DND-41 (cell line): ENCODE measurements at regions not wholly inside any gene's neighbourhood (a gene's known extent, or its start where the extent isn't known, plus 50 kb on each side); places are given as distances from the start of the nearest gene placed in this dataset.

ENCODE experiments used
- ATAC-seq: fragments of 200-7000 bp; cut with Tn5 transposase; 3 replicates; pipeline ENCODE4 v1.9.1; 2021; ENCODE audit warnings: low read depth; ENCODE audit not compliant: insufficient read depth
- DNase-seq: peaks from one replicate; pipeline ENCODE4 v3.0.0-alpha.2; 2020
- H2AFZ ChIP-seq: 2 replicates; pipeline ENCODE4 v1.6.0; 2012; ENCODE audit warnings: low read depth, low read length
- H3K27ac ChIP-seq: 2 replicates; pipeline ENCODE4 v1.5.1; 2012; ENCODE audit warnings: low read length, inconsistent platforms
- H3K27me3 ChIP-seq: fragments of 200-600 bp; sonication (generic); 2 replicates; pipeline ENCODE4 v1.6.0; 2012; ENCODE audit warnings: low read length, mild to moderate bottlenecking, inconsistent platforms; ENCODE audit not compliant: insufficient read depth, poor library complexity
- H3K36me3 ChIP-seq: 2 replicates; pipeline ENCODE4 v1.5.1; 2012; ENCODE audit warnings: low read length, inconsistent platforms; ENCODE audit not compliant: insufficient read depth
- H3K4me1 ChIP-seq: 2 replicates; pipeline ENCODE4 v1.5.1; 2012; ENCODE audit warnings: mild to moderate bottlenecking, low read length; ENCODE audit not compliant: insufficient read depth
- H3K4me2 ChIP-seq: 2 replicates; pipeline ENCODE4 v1.6.0; 2012; ENCODE audit warnings: mild to moderate bottlenecking, moderate library complexity, low read length, inconsistent platforms; ENCODE audit not compliant: insufficient read depth
- H3K4me3 ChIP-seq, 2 experiments: fragments of 200-600 bp in 1 of 2; shearing (Covaris generic) in 1 of 2; 2 replicates each; pipeline ENCODE4 v1.5.1; 2012 to 2016; ENCODE audit warnings: inconsistent platforms in 2 of 2, low read length in 2 of 2, mild to moderate bottlenecking in 2 of 2, low read depth in 1 of 2, moderate library complexity in 1 of 2
- H3K79me2 ChIP-seq: 2 replicates; pipeline ENCODE4 v1.6.0; 2012; ENCODE audit warnings: low read length, inconsistent platforms; ENCODE audit not compliant: insufficient read depth
- H3K9ac ChIP-seq: 2 replicates; pipeline ENCODE4 v1.6.0; 2012; ENCODE audit warnings: low read depth, mild to moderate bottlenecking, inconsistent platforms, low read length, moderate library complexity
- H3K9me3 ChIP-seq: 2 replicates; pipeline ENCODE4 v1.5.1; 2012; ENCODE audit warnings: low read length, moderate library complexity, mild to moderate bottlenecking, inconsistent platforms; ENCODE audit not compliant: insufficient read depth, severe bottlenecking
- H4K20me1 ChIP-seq: 2 replicates; pipeline ENCODE4 v1.6.0; 2012; ENCODE audit warnings: low read length; ENCODE audit not compliant: insufficient read depth
- EZH2 ChIP-seq: IDR thresholded peaks from 3 replicates; pipeline ENCODE4 v1.6.1; 2012; ENCODE audit warnings: borderline replicate concordance, low read depth, mild to moderate bottlenecking, moderate library complexity, low read length, inconsistent platforms; ENCODE audit not compliant: severe bottlenecking
- TF ChIP-seq, protein P1 (sequence below): IDR thresholded peaks from 2 replicates; pipeline ENCODE4 v1.5.1; 2012; ENCODE audit warnings: borderline replicate concordance, low read length, moderate library complexity, mild to moderate bottlenecking; ENCODE audit not compliant: poor library complexity, severe bottlenecking; ENCODE audit errors: extremely low read depth

DNA sequence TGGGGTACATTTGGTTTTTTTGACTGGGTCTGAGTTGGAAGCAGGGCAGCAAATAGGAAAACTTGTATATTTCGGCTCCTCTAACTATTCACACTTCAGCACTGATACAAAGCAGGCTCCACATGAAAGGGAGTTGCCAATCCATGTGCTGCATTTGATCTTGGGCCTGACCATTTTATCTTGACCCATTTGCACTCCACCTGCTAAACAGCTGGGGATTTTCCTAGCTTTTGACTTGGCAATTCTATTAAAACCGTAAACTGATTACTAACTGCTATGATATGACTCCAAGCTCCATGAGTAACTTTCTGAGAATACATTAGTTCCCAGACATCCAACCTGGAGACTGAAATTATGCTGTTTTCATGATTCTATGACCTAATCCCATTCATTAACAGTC, 797.1 kb downstream of the BCL11B start:
- H3K4me2 ChIP-seq = no peak overlapping the region
- no peaks in the 10 kb centered on the region for H4K20me1 ChIP-seq
- no peaks in the 10 kb centered on the region for H3K79me2 ChIP-seq
- no peak overlapping the region for H2AFZ ChIP-seq
- H3K4me3 ChIP-seq = no peak overlapping the region
- no peaks in the 10 kb centered on the region for H3K9me3 ChIP-seq
- no peaks in the 10 kb centered on the region for H3K4me1 ChIP-seq
- no peak overlapping the region for H3K9ac ChIP-seq
- no peak overlapping the region for H3K27ac ChIP-seq
- no peak for DNase-seq
- ATAC-seq = no peak
- no peaks in the 10 kb centered on the region for H3K36me3 ChIP-seq
- TF ChIP-seq EZH2 = no peak
- TF ChIP-seq, protein P1, sequence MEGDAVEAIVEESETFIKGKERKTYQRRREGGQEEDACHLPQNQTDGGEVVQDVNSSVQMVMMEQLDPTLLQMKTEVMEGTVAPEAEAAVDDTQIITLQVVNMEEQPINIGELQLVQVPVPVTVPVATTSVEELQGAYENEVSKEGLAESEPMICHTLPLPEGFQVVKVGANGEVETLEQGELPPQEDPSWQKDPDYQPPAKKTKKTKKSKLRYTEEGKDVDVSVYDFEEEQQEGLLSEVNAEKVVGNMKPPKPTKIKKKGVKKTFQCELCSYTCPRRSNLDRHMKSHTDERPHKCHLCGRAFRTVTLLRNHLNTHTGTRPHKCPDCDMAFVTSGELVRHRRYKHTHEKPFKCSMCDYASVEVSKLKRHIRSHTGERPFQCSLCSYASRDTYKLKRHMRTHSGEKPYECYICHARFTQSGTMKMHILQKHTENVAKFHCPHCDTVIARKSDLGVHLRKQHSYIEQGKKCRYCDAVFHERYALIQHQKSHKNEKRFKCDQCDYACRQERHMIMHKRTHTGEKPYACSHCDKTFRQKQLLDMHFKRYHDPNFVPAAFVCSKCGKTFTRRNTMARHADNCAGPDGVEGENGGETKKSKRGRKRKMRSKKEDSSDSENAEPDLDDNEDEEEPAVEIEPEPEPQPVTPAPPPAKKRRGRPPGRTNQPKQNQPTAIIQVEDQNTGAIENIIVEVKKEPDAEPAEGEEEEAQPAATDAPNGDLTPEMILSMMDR = no peak
- no peaks in the 10 kb centered on the region for H3K27me3 ChIP-seq

DNA sequence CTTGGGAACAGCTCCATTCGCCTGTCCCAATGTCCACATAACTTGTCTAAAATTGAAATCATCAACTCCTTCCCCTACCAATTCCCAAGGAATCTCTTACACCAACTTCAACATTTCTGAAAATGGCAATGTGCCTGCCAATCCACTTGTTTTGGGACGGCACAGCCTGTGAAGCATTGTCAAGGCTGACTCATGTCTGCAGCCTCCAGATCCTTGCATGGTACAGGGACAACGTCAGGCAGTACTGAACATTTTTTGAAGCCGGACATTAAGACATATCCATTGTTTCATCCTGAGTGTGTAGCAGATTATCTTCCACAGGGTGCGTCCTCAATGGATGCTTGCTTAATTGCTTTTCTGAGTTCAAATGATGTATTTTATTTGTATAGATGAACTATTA, 794.1 kb downstream of the BCL11B start:
- ATAC-seq (no peak), DNase-seq (no peak)
- TF ChIP-seq, protein P1 = no peak
- TF ChIP-seq EZH2 = no peak
- Histone ChIP-seq H3K79me2 (no peaks in the 10 kb centered on the region), H4K20me1 (no peaks in the 10 kb centered on the region), H3K9ac (no peak overlapping the region), H3K9me3 (no peaks in the 10 kb centered on the region), H3K4me1 (no peaks in the 10 kb centered on the region), H3K4me3 (no peak overlapping the region), H3K27ac (no peak overlapping the region), H2AFZ (no peak overlapping the region), H3K4me2 (no peak overlapping the region), H3K27me3 (no peaks in the 10 kb centered on the region), H3K36me3 (no peaks in the 10 kb centered on the region)

DNA sequence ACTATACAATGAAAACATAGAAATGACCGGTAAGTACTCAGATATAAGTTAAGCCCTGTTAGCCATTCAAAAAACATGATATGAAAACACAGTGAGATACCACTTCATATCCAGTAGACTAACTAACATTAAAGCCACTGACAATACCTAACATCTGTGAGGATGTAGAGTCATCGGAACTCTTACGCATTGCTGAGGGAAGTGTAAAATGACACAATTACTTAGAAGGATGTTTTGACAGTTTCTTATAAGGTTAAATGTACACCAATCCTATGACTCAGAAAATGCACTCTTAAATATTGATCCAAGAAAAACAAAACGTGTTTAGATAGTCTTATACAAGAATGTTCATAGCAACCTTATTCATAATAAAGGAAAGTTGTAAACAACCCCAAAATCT, 782.9 kb downstream of the BCL11B start:
- no peaks in the 10 kb centered on the region for H3K36me3 ChIP-seq
- ATAC-seq = no peak

DNA sequence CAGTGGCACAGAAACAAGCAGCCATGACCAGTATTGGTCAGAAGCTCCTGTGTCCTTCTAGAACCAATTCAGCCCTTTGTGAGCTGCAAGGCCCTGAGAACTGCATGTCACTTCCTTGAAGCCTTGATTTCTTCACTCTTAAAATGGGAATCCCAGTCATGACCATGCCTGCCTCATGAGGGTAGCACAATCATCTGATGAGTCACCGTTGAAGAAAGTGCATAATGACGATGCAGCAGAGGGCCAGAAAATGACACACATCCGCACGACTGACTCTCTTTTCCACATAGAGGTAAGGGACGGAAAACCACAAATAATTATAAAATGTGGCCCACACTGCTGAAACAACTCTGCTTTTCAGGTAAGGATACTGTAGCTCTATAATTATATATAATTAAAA, 777.4 kb downstream of the BCL11B start:
- no peak overlapping the region for H3K9ac ChIP-seq
- H3K4me3 ChIP-seq = no peak overlapping the region
- no peaks in the 10 kb centered on the region for H3K79me2 ChIP-seq
- H2AFZ ChIP-seq = no peak overlapping the region
- no peak for DNase-seq
- H3K36me3 ChIP-seq = no peaks in the 10 kb centered on the region
- no peaks in the 10 kb centered on the region for H3K9me3 ChIP-seq
- ATAC-seq = no peak
- H3K27ac ChIP-seq = no peak overlapping the region
- TF ChIP-seq EZH2 = no peak
- no peaks in the 10 kb centered on the region for H4K20me1 ChIP-seq
- H3K4me2 ChIP-seq = no peak overlapping the region
- no peaks in the 10 kb centered on the region for H3K27me3 ChIP-seq
- H3K4me1 ChIP-seq = no peaks in the 10 kb centered on the region

More for the DNA sequence above, 782.9 kb downstream of the BCL11B start:
- Histone ChIP-seq H3K27me3 (no peaks in the 10 kb centered on the region), H2AFZ (no peak overlapping the region), H3K27ac (no peak overlapping the region), H3K9ac (no peak overlapping the region), H3K4me2 (no peak overlapping the region), H3K79me2 (no peaks in the 10 kb centered on the region), H3K4me3 (no peak overlapping the region), H3K4me1 (no peaks in the 10 kb centered on the region), H3K9me3 (no peaks in the 10 kb centered on the region), H4K20me1 (no peaks in the 10 kb centered on the region)
- no peak for DNase-seq
- no peak for TF ChIP-seq EZH2
- TF ChIP-seq, protein P1 = no peak
